A673 (cell line): ENCODE measurements at regions not wholly inside any gene's neighbourhood (a gene's known extent, or its start where the extent isn't known, plus 50 kb on each side); places are given as distances from the start of the nearest gene placed in this dataset.

ENCODE experiments used
- CTCF ChIP-seq: fragments of 300-800, 200-600 bp; sonication (generic); conservative IDR thresholded peaks from 2 replicates; pipeline ENCODE4 v1.5.1; 2017; ENCODE audit warnings: low read depth, mild to moderate bottlenecking, antibody characterized with exemption, low read length, moderate library complexity, mixed read lengths
- EZH2 ChIP-seq: fragments of 200-600 bp; sonication (generic); IDR thresholded peaks from 2 replicates; pipeline ENCODE4 v1.6.1; 2017; ENCODE audit warnings: borderline replicate concordance, low read depth, mild to moderate bottlenecking, mixed read lengths, antibody characterized with exemption, low read length; ENCODE audit not compliant: poor library complexity, severe bottlenecking

- TF ChIP-seq CTCF, result no peak
- no peak for TF ChIP-seq EZH2
Observed at GRCh38 chr2:123839326-123839725, 185.8 kb upstream of the CNTNAP5 start.
